ENCODE measurements at regions not wholly inside any gene's neighbourhood (a gene's known extent, or its start where the extent isn't known, plus 50 kb on each side); places are given as distances from the start of the nearest gene placed in this dataset.

- no peak for TF ChIP-seq POU5F1 (IDR thresholded peaks at IDR 0.05; ENCODE audit: low read depth, low read length)
- no peak for TF ChIP-seq CHD1 (IDR thresholded peaks at IDR 0.05; ENCODE audit: low read depth, low read length)
- TF ChIP-seq MAX (IDR thresholded peaks at IDR 0.05): no peak
- TF ChIP-seq NANOG (IDR thresholded peaks at IDR 0.05; ENCODE audit: insufficient read depth, low read depth, low read length, poor library complexity, severe bottlenecking): no peak
- TF ChIP-seq JUND (IDR thresholded peaks at IDR 0.05; ENCODE audit: low read length): no peak
Measured at GRCh38 chr10:61822781-61823230, 78.7 kb upstream of the ARID5B start (continued).
